Heart left ventricle (tissue), 16 donors: ENCODE measurements at regions not wholly inside any gene's neighbourhood (a gene's known extent, or its start where the extent isn't known, plus 50 kb on each side); places are given as distances from the start of the nearest gene placed in this dataset.
"Not testable (repeated sequence)": the region's sequence is repeated elsewhere in the genome, so short reads cannot be mapped to it uniquely, and the experiment has no call there.

ENCODE experiments used
- ATAC-seq, 4 donors: fragments of 200-7000 bp; cut with Tn5 transposase; one replicate each; pipeline ENCODE4 v1.9.1; 2020 to 2022; ENCODE audit warnings: moderate library complexity in 4 of 4, mild to moderate bottlenecking in 3 of 4, moderate number of reproducible peaks in 1 of 4
- DNase-seq, 5 donors: peaks; one replicate each; pipeline ENCODE4 v3.0.0-alpha.2; 2020
- H3K27ac ChIP-seq, 12 donors: fragments of 200-600 bp; sonication (generic) in 4 of 12; one replicate each; pipeline versions ENCODE4 v1.5.0 to v1.8.0; 2016 to 2022; ENCODE audit warnings: mild to moderate bottlenecking in 2 of 12
- H3K27me3 ChIP-seq, 9 donors: fragments of 200-600 bp; sonication (generic) in 2 of 9; one replicate each; pipeline versions ENCODE4 v1.5.1 to v1.8.0; 2016 to 2022; ENCODE audit warnings: mild to moderate bottlenecking in 3 of 9
- H3K36me3 ChIP-seq, 9 donors: fragments of 200-600 bp; sonication (generic) in 2 of 9; one replicate each; pipeline versions ENCODE4 v1.5.0 to v1.8.0; 2018 to 2022; ENCODE audit warnings: mild to moderate bottlenecking in 2 of 9
- H3K4me1 ChIP-seq, 12 donors: fragments of 200-600 bp; sonication (generic) in 4 of 12; one replicate each; pipeline versions ENCODE4 v1.5.0 to v1.8.0; 2016 to 2022; ENCODE audit warnings: mild to moderate bottlenecking in 3 of 12
- H3K4me3 ChIP-seq, 12 donors: fragments of 200-600 bp; sonication (generic) in 4 of 12; one replicate each; pipeline versions ENCODE4 v1.5.0 to v1.8.0; 2017 to 2022; ENCODE audit warnings: mild to moderate bottlenecking in 9 of 12, moderate library complexity in 4 of 12
- H3K9me3 ChIP-seq, 12 donors: fragments of 200-600 bp; sonication (generic) in 4 of 12; one replicate each; pipeline versions ENCODE4 v1.5.0 to v1.8.0; 2016 to 2022; ENCODE audit warnings: mild to moderate bottlenecking in 1 of 12
- CTCF ChIP-seq, 12 donors: fragments of 200-600 bp; sonication (generic) in 4 of 12; IDR thresholded peaks; one replicate each; pipeline versions ENCODE4 v1.5.0 to v1.8.0; 2018 to 2022; ENCODE audit warnings: antibody characterized with exemption in 12 of 12, mild to moderate bottlenecking in 5 of 12
- POLR2A ChIP-seq, 2 donors: fragments of 450-650 bp; IDR thresholded peaks; one replicate each; pipeline ENCODE4 v1.6.1; 2017; ENCODE audit warnings: antibody characterized with exemption in 2 of 2, mild to moderate bottlenecking in 2 of 2, moderate library complexity in 2 of 2
- WGBS, 4 donors: extraction: QIAGEN DNeasy Blood & Tissue Kit in 2 of 4; methylation state at CpG; one replicate each; pipeline versions ENCODE4 v1.1.5 to v1.1.7; 2013 to 2018; 5-methylcytosine and 5-hydroxymethylcytosine counted together
- intact Hi-C, 10 donors: fragments of 100-400 bp; cut with DNase I; formaldehyde crosslinking; loops; one replicate each; pipeline versions ENCODE4 v1.11.1 to v1.14.2; 2022
- donor health status: ischemic (EF 13 %, LVEDD 7.1; RV severe dilation, severe dysfunction).
- donor health status: healthy with polysubstance abuse.
- donor health status: DM: no; HTN: yes; CAD: no.
- donor health status: DM: no; HTN: no; CAD: no.
- donor health status: ischemic (EF 25% LVEDD 6.9; RV normal size, moderate dysfunction).
- donor health status: ischemic (EF 25% LVEDD 5.7; RV mildly dilated, moderate dysfunction).
- donor health status: healthy.
- donor health status: DM: yes; HTN: yes; CAD: no.
- donor health status: ischemic (EF 35%, LVEDD 5.7; RV mildly dilated, moderate dysfunction).
- donor health status: nonischemic (EF 11% LVEDD 7.7; RV severe dilation, severe dysfunction).
- donor health status: DM: yes; HTN: yes; CAD: no.
- donor health status: PGD.
- donor health status: ischemic (EF 29% LVEDD 5.4; RV normal size, mild dysfunction).
- donor health status: nonischemic (EF 23%, LVEDD 6.1; RV moderate dilation, normal function).

- Histone ChIP-seq H3K4me3 (no peak overlapping the region), H3K36me3 (no peaks in the 10 kb centered on the region), H3K9me3 (no peaks in the 10 kb centered on the region), H3K27ac (peak overlapping the region in 1 of 12 donors; percentile 17), H3K27me3 (no peaks in the 10 kb centered on the region), H3K4me1 (peaks cover 0 to 5% (median 0%) of the 10 kb centered on the region in 12 donors)
- intact Hi-C loops, result no loop called here
- TF ChIP-seq CTCF (IDR thresholded peaks at IDR 0.05) (no peak), POLR2A (IDR thresholded peaks at IDR 0.05) (no peak)
- ATAC-seq (peak; percentile 28 to 61 (median 32)), DNase-seq (no peak)
- 79 to 93% (median 84%) methylated on average over 5 to 7 of the region's 7 CpGs for WGBS, 4 donors
These were observed 85.5 kb upstream of the EPCAM start for GRCh38 chr2:47283659-47284058.

- no peaks in the 10 kb centered on the region for H3K9me3 ChIP-seq
- H3K27me3 ChIP-seq, result no peaks in the 10 kb centered on the region
- intact Hi-C loops, result no loop called here
- H3K4me3 ChIP-seq, result no peak overlapping the region
- WGBS, 4 donors, result 93 to 99% (median 96%) methylated on average over 3 of the region's 3 CpGs
- DNase-seq, result no peak
- ATAC-seq, result no peak
- H3K27ac ChIP-seq, result no peak overlapping the region
- TF ChIP-seq CTCF (IDR thresholded peaks at IDR 0.05), result no peak
- TF ChIP-seq POLR2A (IDR thresholded peaks at IDR 0.05), result no peak
- H3K4me1 ChIP-seq, result peaks cover 0 to 4% (median 0%) of the 10 kb centered on the region in 12 donors
- no peaks in the 10 kb centered on the region for H3K36me3 ChIP-seq
These were observed 86.4 kb upstream of the EPCAM start for GRCh38 chr2:47282621-47283272.

DNA sequence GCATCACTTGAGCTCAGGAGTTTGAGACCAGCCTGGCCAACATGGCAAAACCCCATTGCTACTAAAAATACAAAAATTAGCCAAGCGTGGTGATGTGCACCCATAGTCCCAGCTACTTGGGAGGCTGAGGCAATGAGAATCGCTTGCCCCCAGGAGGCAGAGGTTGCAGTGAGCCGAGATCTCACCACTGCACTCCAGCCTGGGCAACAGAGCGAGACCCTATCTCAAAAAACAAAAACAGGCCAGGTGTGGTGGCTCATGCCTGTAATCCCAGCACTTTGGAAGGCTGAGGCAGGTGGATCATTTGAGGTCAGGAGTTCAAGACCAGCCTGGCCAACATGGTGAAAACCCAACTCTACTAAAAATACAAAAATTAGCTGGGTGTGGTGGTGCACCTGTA, 89.6 kb upstream of the EPCAM start:
- H3K27me3 ChIP-seq, ATAC-seq, intact Hi-C loops, H3K4me3 ChIP-seq, H3K36me3 ChIP-seq, H3K9me3 ChIP-seq, DNase-seq, H3K27ac ChIP-seq, H3K4me1 ChIP-seq: not testable (repeated sequence)
- WGBS, 4 donors, result 94 to 100% (median 98%) methylated on average over 4 of the region's 4 CpGs

DNA sequence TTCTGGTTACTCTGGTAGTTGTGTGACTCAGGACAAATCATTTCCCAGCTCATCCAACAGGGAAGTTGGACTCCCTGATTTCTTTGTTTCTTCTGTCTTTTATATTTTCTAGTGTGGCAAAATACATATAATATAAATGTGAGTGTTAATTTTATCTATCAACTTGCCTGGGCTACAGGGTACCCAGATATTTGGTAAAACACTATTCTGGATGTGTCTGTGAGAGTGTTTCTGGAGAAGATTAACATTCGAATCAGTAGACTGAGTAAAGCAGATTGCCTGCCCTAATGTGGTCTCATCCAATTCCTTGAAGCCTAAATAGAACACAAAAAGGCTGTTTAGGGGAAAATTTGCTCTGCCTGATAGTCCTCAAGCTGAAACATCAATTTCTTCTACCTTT, 91.1 kb upstream of the EPCAM start:
- no peak for ATAC-seq
- H3K27me3 ChIP-seq, result no peaks in the 10 kb centered on the region
- intact Hi-C loops, result no loop called here
- H3K9me3 ChIP-seq, result no peaks in the 10 kb centered on the region
- H3K27ac ChIP-seq, result no peak overlapping the region
- peaks cover 0 to 23% (median 14%) of the 10 kb centered on the region in 12 donors for H3K4me1 ChIP-seq
- 96 to 100% (median 100%) methylated on average over 1 of the region's 1 CpG for WGBS, 4 donors
- TF ChIP-seq CTCF (IDR thresholded peaks at IDR 0.05) (no peak), POLR2A (IDR thresholded peaks at IDR 0.05) (no peak)
- H3K4me3 ChIP-seq, result no peak overlapping the region
- no peak for DNase-seq
- no peaks in the 10 kb centered on the region for H3K36me3 ChIP-seq

GRCh38 chr2:47277187-47277586, 91.9 kb upstream of the EPCAM start:
- H3K4me3 ChIP-seq, result no peak overlapping the region
- H3K36me3 ChIP-seq, result no peaks in the 10 kb centered on the region
- DNase-seq (no peak), ATAC-seq (no peak)
- H3K27ac ChIP-seq, result no peak overlapping the region
- intact Hi-C loops, result no loop called here
- peaks cover 4 to 31% (median 22%) of the 10 kb centered on the region in 12 donors for H3K4me1 ChIP-seq
- H3K27me3 ChIP-seq, result no peaks in the 10 kb centered on the region
- no peaks in the 10 kb centered on the region for H3K9me3 ChIP-seq
- TF ChIP-seq CTCF (IDR thresholded peaks at IDR 0.05) (no peak), POLR2A (IDR thresholded peaks at IDR 0.05) (no peak)
